ENCODE measurements at regions not wholly inside any gene's neighbourhood (a gene's known extent, or its start where the extent isn't known, plus 50 kb on each side); places are given as distances from the start of the nearest gene placed in this dataset.

- ChIA-PET CTCF (ENCODE audit: partially characterized antibody) (no interaction called here), POLR2A (ENCODE audit: partially characterized antibody) (no interaction called here)
- Histone ChIP-seq H3K27me3 (replicated peaks in 1 of 4; ENCODE audit: control insufficient read depth in 3 of 4, extremely low read depth in 1 of 4, insufficient read depth in 3 of 4, low read length in 3 of 4) (no peaks in the 10 kb centered on the region), H2BK20ac (ENCODE audit: low read length) (no peak overlapping the region), H3K18ac (ENCODE audit: extremely low read depth, low read length) (no peak overlapping the region), H2AFZ (ENCODE audit: low read length) (no peak overlapping the region), H3K4ac (replicated peaks; ENCODE audit: insufficient read length, low read depth, low read length) (no peak overlapping the region), H3K79me2 (ENCODE audit: control insufficient read depth in 1 of 2, insufficient read depth in 2 of 2, low read length in 2 of 2) (no peaks in the 10 kb centered on the region), H3K56ac (replicated peaks; ENCODE audit: insufficient read length, low read depth, low read length) (no peak overlapping the region), H4K91ac (replicated peaks; ENCODE audit: insufficient read length, low read length) (no peak overlapping the region), H2AK5ac (ENCODE audit: low read depth, low read length) (no peak overlapping the region), H4K20me1 (replicated peaks in 1 of 2; ENCODE audit: control insufficient read depth in 1 of 2, insufficient read depth in 2 of 2, low read length in 2 of 2) (no peaks in the 10 kb centered on the region), H3K4me3 (ENCODE audit: extremely low read depth in 1 of 4, insufficient read depth in 2 of 4, low read depth in 3 of 4, low read length in 4 of 4) (no peak overlapping the region), H2BK120ac (replicated peaks; ENCODE audit: low read depth, low read length) (no peak overlapping the region), H3K79me1 (ENCODE audit: low read depth, low read length) (no peaks in the 10 kb centered on the region), H4K5ac (ENCODE audit: insufficient read length, low read depth, low read length) (no peak overlapping the region), H2BK15ac (ENCODE audit: low read length) (no peak overlapping the region), H3K14ac (ENCODE audit: insufficient read length) (no peak overlapping the region), H3K9ac (replicated peaks in 1 of 4; ENCODE audit: extremely low read depth in 1 of 4, low read depth in 3 of 4, low read length in 3 of 4) (no peak overlapping the region), H3K23ac (ENCODE audit: insufficient read length) (no peak overlapping the region), H3K27ac (ENCODE audit: low read depth, low read length) (no peak overlapping the region), H3K9me3 (ENCODE audit: insufficient read depth in 2 of 2, low read depth in 1 of 2, low read length in 1 of 2) (no peaks in the 10 kb centered on the region), H4K8ac (ENCODE audit: extremely low read depth, insufficient read depth, low read length) (no peak overlapping the region), H3K4me2 (ENCODE audit: insufficient read depth in 1 of 2, low read depth in 2 of 2, low read length in 2 of 2) (no peak overlapping the region), H3K4me1 (replicated peaks in 1 of 4; ENCODE audit: control insufficient read depth in 3 of 4, insufficient read depth in 4 of 4, low read length in 3 of 4) (no peaks in the 10 kb centered on the region), H3K23me2 (ENCODE audit: low read depth, low read length) (no peaks in the 10 kb centered on the region), H3K36me3 (ENCODE audit: control insufficient read depth in 2 of 4, insufficient read depth in 4 of 4, low read length in 3 of 4) (no peaks in the 10 kb centered on the region), H2BK5ac (ENCODE audit: low read depth, low read length) (no peak overlapping the region), H2BK12ac (ENCODE audit: low read depth, low read length) (no peak overlapping the region)
- FAIRE-seq (no peak), DNase-seq (ENCODE audit: low read depth in 1 of 2, low spot score in 2 of 2) (no peak)
- TF ChIP-seq EP300 (IDR thresholded peaks at IDR 0.05; ENCODE audit: borderline replicate concordance in 1 of 2, low read depth in 2 of 2, low read length in 2 of 2) (no peak), KDM1A (IDR thresholded peaks at IDR 0.05; ENCODE audit: borderline replicate concordance, low read length) (no peak), SIRT6 (IDR thresholded peaks at IDR 0.05; ENCODE audit: low read length) (no peak)
- WGBS, 2 experiments (ENCODE audit: extremely low coverage in 1 of 2, insufficient coverage in 1 of 2, insufficient read length in 1 of 2, insufficient replicate concordance in 2 of 2, low coverage in 1 of 2, low lambda C conversion rate in 2 of 2, missing lambda C conversion rate in 1 of 2): 87% methylated on average over 3 of the region's 3 CpGs; no CpG with 5 or more reads in 1 of the 2 experiments
Measured at GRCh38 chr1:60386249-60386648, 312.7 kb upstream of the C1orf87 start.
